Cardiac septum (tissue), 1 donor: ENCODE measurements at regions not wholly inside any gene's neighbourhood (a gene's known extent, or its start where the extent isn't known, plus 50 kb on each side); places are given as distances from the start of the nearest gene placed in this dataset.

Source experiments
- DNase-seq: peaks from one replicate; pipeline ENCODE4 v3.0.0-alpha.2; 2020; ENCODE audit warnings: low spot score
- intact Hi-C: fragments of 100-400 bp; cut with DNase I; formaldehyde crosslinking; loops from one replicate; pipeline ENCODE4 v1.14.0; 2022
- donor health status: DM: no; HTN: no; CAD: no.

GRCh38 chr3:147903026-147903425, 493.9 kb downstream of the ZIC1 start:
- no peak for DNase-seq
- intact Hi-C loops: no loop called here

GRCh38 chr3:147904421-147904820, 495.3 kb downstream of the ZIC1 start:
- intact Hi-C loops: no loop called here
- DNase-seq: no peak

GRCh38 chr3:147906285-147906684, 497.1 kb downstream of the ZIC1 start:
- DNase-seq: no peak
- intact Hi-C loops: no loop called here

- DNase-seq: no peak
- intact Hi-C loops: no loop called here
These were observed 505.4 kb downstream of the ZIC1 start for GRCh38 chr3:147914532-147914931.

- intact Hi-C loops: no loop called here
- DNase-seq: no peak
These were observed 505.9 kb downstream of the ZIC1 start for GRCh38 chr3:147915057-147915456.

- intact Hi-C loops: no loop called here
- no peak for DNase-seq
These were observed 510.3 kb downstream of the ZIC1 start for GRCh38 chr3:147919496-147919895.

- no peak for DNase-seq
- intact Hi-C loops: no loop called here
These were observed 511.9 kb downstream of the ZIC1 start for GRCh38 chr3:147921051-147921450.

- intact Hi-C loops: no loop called here
- no peak for DNase-seq
These were observed 515.6 kb downstream of the ZIC1 start for GRCh38 chr3:147924755-147925154.

GRCh38 chr3:147925272-147925671, 516.1 kb downstream of the ZIC1 start:
- DNase-seq: no peak
- intact Hi-C loops: no loop called here

- intact Hi-C loops: no loop called here
- no peak for DNase-seq
These were observed 521.2 kb downstream of the ZIC1 start for GRCh38 chr3:147930232-147930807.

GRCh38 chr3:147934451-147935180, 525.5 kb downstream of the ZIC1 start:
- intact Hi-C loops: no loop called here
- no peak for DNase-seq

- no peak for DNase-seq
- intact Hi-C loops: no loop called here
These were observed 528.2 kb downstream of the ZIC1 start for GRCh38 chr3:147937341-147937740.

- no peak for DNase-seq
- intact Hi-C loops: no loop called here
These were observed 528.7 kb downstream of the ZIC1 start for GRCh38 chr3:147937891-147938290.

- no peak for DNase-seq
- intact Hi-C loops: no loop called here
These were observed 530.3 kb downstream of the ZIC1 start for GRCh38 chr3:147939425-147939824.

- no peak for DNase-seq
- intact Hi-C loops: no loop called here
These were observed 530.7 kb downstream of the ZIC1 start for GRCh38 chr3:147939839-147940238.

GRCh38 chr3:147940405-147941193, 531.4 kb downstream of the ZIC1 start:
- intact Hi-C loops: no loop called here

GRCh38 chr3:147941969-147942368, 532.8 kb downstream of the ZIC1 start:
- no peak for DNase-seq
- intact Hi-C loops: no loop called here

More at GRCh38 chr3:147940405-147941193, 531.4 kb downstream of the ZIC1 start:
- DNase-seq: no peak

- intact Hi-C loops: no loop called here
- no peak for DNase-seq
These were observed 534.2 kb downstream of the ZIC1 start for GRCh38 chr3:147943265-147943945.

- no peak for DNase-seq
- intact Hi-C loops: no loop called here
These were observed 536.9 kb downstream of the ZIC1 start for GRCh38 chr3:147945968-147946519.

- intact Hi-C loops: no loop called here
- DNase-seq: no peak
These were observed 547.5 kb downstream of the ZIC1 start for GRCh38 chr3:147956615-147957014.
